K562 (cell line): ENCODE measurements at regions not wholly inside any gene's neighbourhood (a gene's known extent, or its start where the extent isn't known, plus 50 kb on each side); places are given as distances from the start of the nearest gene placed in this dataset.
A peak's percentile ranks its signal among the peaks of the same experiment; 100 is the strongest.

Experiments
- ATAC-seq: fragments of 200-7000 bp; cut with Tn5 transposase; 3 replicates; pipeline ENCODE4 v1.9.1; 2020; ENCODE audit warnings: moderate library complexity
- BruUV-seq: library from RNA; stranded (reverse); fragments of 400-500 nt; replicated peaks from 2 replicates; lab custom pipeline; 2021; lab: Mats Ljungman, UMichigan
- CTCF ChIA-PET: fragments of 300-600 bp; formaldehyde crosslinking; extraction: SDS; loops from one replicate; lab custom pipeline; 2021; ENCODE audit warnings: low intra/inter-chr PET ratio; lab: Yijun Ruan, JAX
- POLR2A ChIA-PET: fragments of 300-600, 350-650 bp; sonication (Branson Sonifier 250); formaldehyde crosslinking; extraction: SDS; loops from one replicate; lab custom pipeline; 2021; ENCODE audit warnings: antibody characterized with exemption, inconsistent platforms; lab: Yijun Ruan, JAX
- DNase-seq, 4 experiments: peaks; one replicate each; pipeline versions ENCODE4 v3.0.0 to v3.0.0-alpha.2; 2011 to 2018; ENCODE audit warnings: low spot score in 3 of 4, mixed read lengths in 3 of 4; ENCODE audit errors: extremely low read depth in 1 of 4
- FAIRE-seq: peaks from 2 replicates; lab custom pipeline; 2011; peaks lifted over from hg19 to GRCh38; lab: Jason Lieb, UNC
- H2AFZ ChIP-seq: 2 replicates; pipeline ENCODE4 v1.6.0; 2011; ENCODE audit warnings: low read depth, low read length, control low read depth, inconsistent platforms
- H3K27ac ChIP-seq: fragments of 200-600 bp; 3 replicates; pipeline ENCODE4 v1.8.0; 2011; ENCODE audit warnings: low read depth, mild to moderate bottlenecking, control low read depth, inconsistent platforms, low read length, moderate library complexity, mixed read lengths; ENCODE audit errors: extremely low read depth
- H3K27me3 ChIP-seq, 2 experiments: fragments of 300-600 bp in 1 of 2; 2 replicates in 1 of 2; 3 replicates in 1 of 2; pipeline versions ENCODE4 v1.6.0 to v1.8.0; 2011; ENCODE audit warnings: inconsistent platforms in 2 of 2, low read length in 2 of 2, mild to moderate bottlenecking in 1 of 2, mixed read lengths in 1 of 2, moderate library complexity in 1 of 2; ENCODE audit not compliant: control insufficient read depth in 2 of 2, insufficient read depth in 2 of 2
- H3K36me3 ChIP-seq: fragments of 300-600 bp; 3 replicates; pipeline ENCODE4 v1.8.0; 2011; ENCODE audit warnings: mild to moderate bottlenecking, low read length, inconsistent platforms; ENCODE audit not compliant: control insufficient read depth, insufficient read depth
- H3K4me1 ChIP-seq, 2 experiments: fragments of 200-600 bp in 1 of 2; replicated peaks in 1 of 2; 2 replicates in 1 of 2; 3 replicates in 1 of 2; pipeline versions ENCODE4 v1.5.1 to v1.8.0; 2011; ENCODE audit warnings: inconsistent platforms in 2 of 2, low read length in 2 of 2, mild to moderate bottlenecking in 1 of 2, mixed read lengths in 1 of 2, moderate library complexity in 1 of 2; ENCODE audit not compliant: control insufficient read depth in 2 of 2, insufficient read depth in 2 of 2
- H3K4me2 ChIP-seq: 2 replicates; pipeline ENCODE4 v1.6.1; 2011; ENCODE audit warnings: low read length, control low read depth, inconsistent platforms, mixed read lengths; ENCODE audit not compliant: insufficient read depth
- H3K4me3 ChIP-seq: fragments of 200-600 bp; sonication (generic), shearing (Covaris generic); 2 replicates; pipeline ENCODE4 v1.5.1; 2016; ENCODE audit warnings: control low read depth, inconsistent platforms
- H3K79me2 ChIP-seq: fragments of 200-600 bp; 3 replicates; pipeline ENCODE4 v1.8.0; 2011; ENCODE audit warnings: low read length, inconsistent platforms; ENCODE audit not compliant: control insufficient read depth, insufficient read depth
- H3K9ac ChIP-seq, 2 experiments: 2 replicates each; pipeline versions ENCODE4 v1.6.0 to v1.6.1; 2011; ENCODE audit warnings: low read depth in 2 of 2, low read length in 2 of 2, control low read depth in 1 of 2, inconsistent platforms in 1 of 2, mild to moderate bottlenecking in 1 of 2, mixed read lengths in 1 of 2; ENCODE audit not compliant: insufficient read depth in 1 of 2
- H3K9me1 ChIP-seq: one replicate; pipeline ENCODE4 v1.6.0; 2011; ENCODE audit warnings: inconsistent platforms, mild to moderate bottlenecking, low read length, moderate library complexity; ENCODE audit not compliant: control insufficient read depth, insufficient read depth
- H3K9me3 ChIP-seq: replicated peaks from 2 replicates; pipeline ENCODE4 v1.5.1; 2011; ENCODE audit warnings: low read depth, low read length, inconsistent platforms; ENCODE audit not compliant: control insufficient read depth, insufficient read depth
- H4K20me1 ChIP-seq: replicated peaks from 2 replicates; pipeline ENCODE4 v1.6.1; 2011; ENCODE audit warnings: low read length, inconsistent platforms, mixed read lengths; ENCODE audit not compliant: control insufficient read depth, insufficient read depth
- CUX1 ChIP-seq: fragments of 200-800 bp; sonication (Bioruptor generic); IDR thresholded peaks from 2 replicates; pipeline ENCODE4 v1.6.1; 2016; ENCODE audit warnings: missing genetic modification characterization, missing compliant biosample characterization
- FOS ChIP-seq: IDR thresholded peaks from 3 replicates; pipeline ENCODE4 v1.6.1; 2011; ENCODE audit not compliant: insufficient read length; ENCODE audit errors: extremely low read depth
- MEF2D ChIP-seq: conservative IDR thresholded peaks from 2 replicates; pipeline ENCODE4 v1.6.1; 2016; ENCODE audit warnings: low read depth, missing genetic modification characterization, missing compliant biosample characterization
- RBM22 ChIP-seq: fragments of 200-400 bp; formaldehyde crosslinking; IDR thresholded peaks from 2 replicates; pipeline ENCODE4 v1.6.1; 2018; ENCODE audit warnings: low read length, low read depth; ENCODE audit not compliant: poor library complexity, severe bottlenecking
- SRF ChIP-seq, 2 experiments: fragments of 250-450, 450-650 bp in 1 of 2; sonication (Bioruptor Pico) in 1 of 2; sonication (generic) in 1 of 2; formaldehyde crosslinking; IDR thresholded peaks; 2 replicates each; pipeline versions ENCODE4 v1.5.0 to v1.5.1; 2020 to 2022; ENCODE audit warnings: mild to moderate bottlenecking in 1 of 2, missing genetic modification reagents in 1 of 2
- TAF7 ChIP-seq: fragments of 450-650 bp; IDR thresholded peaks from 2 replicates; pipeline ENCODE4 v1.6.1; 2016; ENCODE audit warnings: missing genetic modification characterization, missing compliant biosample characterization
- ZNF24 ChIP-seq: fragments of 450-650 bp; IDR thresholded peaks from 2 replicates; pipeline ENCODE4 v1.6.1; 2016
- WGBS: fragments of 100-300 bp; shearing (Covaris generic); methylation state at CpG from one replicate; pipeline ENCODE4 v1.1.6; 2016; ENCODE audit warnings: low coverage, mixed read lengths; ENCODE audit not compliant: insufficient coverage; ENCODE audit errors: missing lambda C conversion rate; 5-methylcytosine and 5-hydroxymethylcytosine counted together
- in situ Hi-C: fragments of 300-500 bp; cut with MboI; formaldehyde crosslinking; loops from 4 replicates; pipeline ENCODE4 v1.15.0; 2018; ENCODE audit warnings: inconsistent platforms, mixed read lengths
- intact Hi-C: fragments of 100-400 bp; cut with micrococcal nuclease; formaldehyde crosslinking; loops from 2 replicates; pipeline ENCODE4 v1.14.2; 2022
- TF ChIP-seq, protein P1 (sequence below): fragments of 450-650 bp; formaldehyde crosslinking; IDR thresholded peaks from 2 replicates; pipeline ENCODE4 v1.4.0; 2020; ENCODE audit warnings: mild to moderate bottlenecking, mixed read lengths

DNA sequence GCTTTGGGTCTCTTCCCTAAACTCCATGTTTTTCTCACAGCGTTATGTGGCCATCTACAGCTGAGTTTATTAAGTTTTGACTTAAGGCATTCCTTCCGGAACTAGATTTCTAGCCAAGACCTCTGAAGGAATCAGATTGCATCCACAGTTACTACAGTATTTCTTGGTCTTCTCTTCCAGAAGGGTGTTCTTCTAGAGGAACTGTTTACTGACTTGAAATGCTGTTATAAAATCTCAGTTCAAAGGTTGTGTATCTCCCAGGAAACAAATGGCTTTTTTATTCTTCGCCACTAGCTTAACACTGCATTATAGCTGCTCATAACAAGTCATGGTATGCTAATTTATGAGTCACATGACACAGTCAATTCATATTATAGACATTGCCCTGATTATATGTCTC is 55.3 kb upstream of the RAD23B start:
- no peak for ATAC-seq
- DNase-seq = no peak
- POLR2A ChIA-PET = no interaction called here
- BruUV-seq = no TSS peak
- H3K27me3 ChIP-seq = no peaks in the 10 kb centered on the region; a peak in 2 of 5 replicates
- no peak overlapping the region for H2AFZ ChIP-seq
- 0% methylated on average over 3 of the region's 3 CpGs for WGBS
- H3K4me1 ChIP-seq = no peaks in the 10 kb centered on the region
- no peak overlapping the region for H3K4me3 ChIP-seq
- H3K79me2 ChIP-seq = no peaks in the 10 kb centered on the region
- no peak overlapping the region for H3K27ac ChIP-seq
- no peak overlapping the region for H3K9ac ChIP-seq
- intact Hi-C loops (no loop called here), in situ Hi-C loops (no loop called here)
- TF ChIP-seq TAF7 (tag) = no peak
- no peak for TF ChIP-seq ZNF24
- TF ChIP-seq, protein P1, sequence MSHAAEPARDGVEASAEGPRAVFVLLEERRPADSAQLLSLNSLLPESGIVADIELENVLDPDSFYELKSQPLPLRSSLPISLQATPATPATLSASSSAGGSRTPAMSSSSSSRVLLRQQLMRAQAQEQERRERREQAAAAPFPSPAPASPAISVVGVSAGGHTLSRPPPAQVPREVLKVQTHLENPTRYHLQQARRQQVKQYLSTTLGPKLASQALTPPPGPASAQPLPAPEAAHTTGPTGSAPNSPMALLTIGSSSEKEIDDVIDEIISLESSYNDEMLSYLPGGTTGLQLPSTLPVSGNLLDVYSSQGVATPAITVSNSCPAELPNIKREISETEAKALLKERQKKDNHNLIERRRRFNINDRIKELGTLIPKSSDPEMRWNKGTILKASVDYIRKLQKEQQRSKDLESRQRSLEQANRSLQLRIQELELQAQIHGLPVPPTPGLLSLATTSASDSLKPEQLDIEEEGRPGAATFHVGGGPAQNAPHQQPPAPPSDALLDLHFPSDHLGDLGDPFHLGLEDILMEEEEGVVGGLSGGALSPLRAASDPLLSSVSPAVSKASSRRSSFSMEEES (CRISPR knock-in tag) = peak; percentile 75
- TF ChIP-seq MEF2D (tag) = no peak
- no peaks in the 10 kb centered on the region for H3K9me3 ChIP-seq
- H3K36me3 ChIP-seq = no peaks in the 10 kb centered on the region
- CTCF ChIA-PET = no interaction called here
- H3K9me1 ChIP-seq = no peaks in the 10 kb centered on the region
- H4K20me1 ChIP-seq = no peaks in the 10 kb centered on the region
- FAIRE-seq = no peak
- H3K4me2 ChIP-seq = no peak overlapping the region

- CTCF ChIA-PET = no interaction called here
- Histone ChIP-seq H3K4me1 (no peaks in the 10 kb centered on the region), H3K9me1 (no peaks in the 10 kb centered on the region), H3K79me2 (no peaks in the 10 kb centered on the region), H3K27ac (no peak overlapping the region), H3K9me3 (no peaks in the 10 kb centered on the region), H3K27me3 (no peaks in the 10 kb centered on the region; a peak in 3 of 5 replicates), H3K4me2 (no peak overlapping the region), H3K36me3 (no peaks in the 10 kb centered on the region), H4K20me1 (no peaks in the 10 kb centered on the region), H3K9ac (no peak overlapping the region), H2AFZ (no peak overlapping the region), H3K4me3 (no peak overlapping the region)
- FAIRE-seq (no peak), ATAC-seq (no peak), DNase-seq (no peak)
- POLR2A ChIA-PET = no interaction called here
- 0% methylated on average over 6 of the region's 6 CpGs for WGBS
- BruUV-seq = no TSS peak
- no peak for TF ChIP-seq FOS
- no peak for TF ChIP-seq RBM22
- TF ChIP-seq SRF (CRISPR knock-in tag; IDR thresholded peaks at IDR 0.05) = no peak
- TF ChIP-seq CUX1 (CRISPR knock-in tag) = no peak
- intact Hi-C loops (no loop called here), in situ Hi-C loops (no loop called here)
Observed at GRCh38 chr9:107228496-107229039, 54.5 kb upstream of the RAD23B start.
